K562 (cell line): ENCODE measurements at regions not wholly inside any gene's neighbourhood (a gene's known extent, or its start where the extent isn't known, plus 50 kb on each side); places are given as distances from the start of the nearest gene placed in this dataset.

Source experiments
- ATAC-seq: fragments of 200-7000 bp; cut with Tn5 transposase; 3 replicates; pipeline ENCODE4 v1.9.1; 2020; ENCODE audit warnings: moderate library complexity
- BruUV-seq: library from RNA; stranded (reverse); fragments of 400-500 nt; replicated peaks from 2 replicates; lab custom pipeline; 2021; lab: Mats Ljungman, UMichigan
- CTCF ChIA-PET: fragments of 300-600 bp; formaldehyde crosslinking; extraction: SDS; loops from one replicate; lab custom pipeline; 2021; ENCODE audit warnings: low intra/inter-chr PET ratio; lab: Yijun Ruan, JAX
- POLR2A ChIA-PET: fragments of 300-600, 350-650 bp; sonication (Branson Sonifier 250); formaldehyde crosslinking; extraction: SDS; loops from one replicate; lab custom pipeline; 2021; ENCODE audit warnings: antibody characterized with exemption, inconsistent platforms; lab: Yijun Ruan, JAX
- DNase-seq, 4 experiments: peaks; one replicate each; pipeline versions ENCODE4 v3.0.0 to v3.0.0-alpha.2; 2011 to 2018; ENCODE audit warnings: low spot score in 3 of 4, mixed read lengths in 3 of 4; ENCODE audit errors: extremely low read depth in 1 of 4
- FAIRE-seq: peaks from 2 replicates; lab custom pipeline; 2011; peaks lifted over from hg19 to GRCh38; lab: Jason Lieb, UNC
- H2AFZ ChIP-seq: 2 replicates; pipeline ENCODE4 v1.6.0; 2011; ENCODE audit warnings: low read depth, low read length, control low read depth, inconsistent platforms
- H3K27ac ChIP-seq: fragments of 200-600 bp; 3 replicates; pipeline ENCODE4 v1.8.0; 2011; ENCODE audit warnings: low read depth, mild to moderate bottlenecking, control low read depth, inconsistent platforms, low read length, moderate library complexity, mixed read lengths; ENCODE audit errors: extremely low read depth
- H3K27me3 ChIP-seq, 2 experiments: fragments of 300-600 bp in 1 of 2; 2 replicates in 1 of 2; 3 replicates in 1 of 2; pipeline versions ENCODE4 v1.6.0 to v1.8.0; 2011; ENCODE audit warnings: inconsistent platforms in 2 of 2, low read length in 2 of 2, mild to moderate bottlenecking in 1 of 2, mixed read lengths in 1 of 2, moderate library complexity in 1 of 2; ENCODE audit not compliant: control insufficient read depth in 2 of 2, insufficient read depth in 2 of 2
- H3K36me3 ChIP-seq: fragments of 300-600 bp; 3 replicates; pipeline ENCODE4 v1.8.0; 2011; ENCODE audit warnings: mild to moderate bottlenecking, low read length, inconsistent platforms; ENCODE audit not compliant: control insufficient read depth, insufficient read depth
- H3K4me1 ChIP-seq, 2 experiments: fragments of 200-600 bp in 1 of 2; replicated peaks in 1 of 2; 2 replicates in 1 of 2; 3 replicates in 1 of 2; pipeline versions ENCODE4 v1.5.1 to v1.8.0; 2011; ENCODE audit warnings: inconsistent platforms in 2 of 2, low read length in 2 of 2, mild to moderate bottlenecking in 1 of 2, mixed read lengths in 1 of 2, moderate library complexity in 1 of 2; ENCODE audit not compliant: control insufficient read depth in 2 of 2, insufficient read depth in 2 of 2
- H3K4me2 ChIP-seq: 2 replicates; pipeline ENCODE4 v1.6.1; 2011; ENCODE audit warnings: low read length, control low read depth, inconsistent platforms, mixed read lengths; ENCODE audit not compliant: insufficient read depth
- H3K4me3 ChIP-seq: fragments of 200-600 bp; sonication (generic), shearing (Covaris generic); 2 replicates; pipeline ENCODE4 v1.5.1; 2016; ENCODE audit warnings: control low read depth, inconsistent platforms
- H3K79me2 ChIP-seq: fragments of 200-600 bp; 3 replicates; pipeline ENCODE4 v1.8.0; 2011; ENCODE audit warnings: low read length, inconsistent platforms; ENCODE audit not compliant: control insufficient read depth, insufficient read depth
- H3K9ac ChIP-seq, 2 experiments: 2 replicates each; pipeline versions ENCODE4 v1.6.0 to v1.6.1; 2011; ENCODE audit warnings: low read depth in 2 of 2, low read length in 2 of 2, control low read depth in 1 of 2, inconsistent platforms in 1 of 2, mild to moderate bottlenecking in 1 of 2, mixed read lengths in 1 of 2; ENCODE audit not compliant: insufficient read depth in 1 of 2
- H3K9me1 ChIP-seq: one replicate; pipeline ENCODE4 v1.6.0; 2011; ENCODE audit warnings: inconsistent platforms, mild to moderate bottlenecking, low read length, moderate library complexity; ENCODE audit not compliant: control insufficient read depth, insufficient read depth
- H3K9me3 ChIP-seq: replicated peaks from 2 replicates; pipeline ENCODE4 v1.5.1; 2011; ENCODE audit warnings: low read depth, low read length, inconsistent platforms; ENCODE audit not compliant: control insufficient read depth, insufficient read depth
- H4K20me1 ChIP-seq: replicated peaks from 2 replicates; pipeline ENCODE4 v1.6.1; 2011; ENCODE audit warnings: low read length, inconsistent platforms, mixed read lengths; ENCODE audit not compliant: control insufficient read depth, insufficient read depth
- ARID3B ChIP-seq: fragments of 250-450 bp; sonication (Bioruptor Pico); IDR thresholded peaks from 2 replicates; pipeline ENCODE4 v1.4.0; 2020; ENCODE audit warnings: borderline replicate concordance
- CAMTA2 ChIP-seq: fragments of 250-450 bp; sonication (Bioruptor Pico); conservative IDR thresholded peaks from 2 replicates; pipeline ENCODE4 v1.5.1; 2022
- E2F6 ChIP-seq, 2 experiments: IDR thresholded peaks; 2 replicates each; pipeline ENCODE4 v1.6.1; 2011; ENCODE audit warnings: borderline replicate concordance in 1 of 2, control low read depth in 1 of 2, low read depth in 1 of 2, low read length in 1 of 2, mild to moderate bottlenecking in 1 of 2, mixed read lengths in 1 of 2, moderate library complexity in 1 of 2; ENCODE audit not compliant: insufficient read depth in 1 of 2, insufficient read length in 1 of 2, poor library complexity in 1 of 2, severe bottlenecking in 1 of 2; ENCODE audit errors: extremely low read depth in 1 of 2
- EP400 ChIP-seq: fragments of 450-650 bp; IDR thresholded peaks from 2 replicates; pipeline ENCODE4 v1.6.1; 2017; ENCODE audit warnings: antibody characterized with exemption, mild to moderate bottlenecking, moderate library complexity
- MYNN ChIP-seq, 2 experiments: sonication (generic); formaldehyde crosslinking in 1 of 2; IDR thresholded peaks; 2 replicates each; pipeline versions ENCODE4 v1.5.0 to v1.6.1; 2016 to 2020; ENCODE audit warnings: antibody characterized with exemption in 1 of 2, missing genetic modification reagents in 1 of 2
- NFE2L1 ChIP-seq: fragments of 450-650 bp; IDR thresholded peaks from 2 replicates; pipeline ENCODE4 v1.6.1; 2016; ENCODE audit warnings: missing genetic modification characterization, low read depth, mild to moderate bottlenecking, missing compliant biosample characterization, moderate library complexity, borderline replicate concordance
- NR3C1 ChIP-seq: sonication (generic); formaldehyde crosslinking; IDR thresholded peaks from 2 replicates; pipeline ENCODE4 v1.8.1; 2022; ENCODE audit warnings: missing genetic modification reagents
- POLR3A ChIP-seq: IDR thresholded peaks from 2 replicates; pipeline ENCODE4 v1.6.1; 2011; ENCODE audit warnings: borderline replicate concordance, mild to moderate bottlenecking, moderate library complexity; ENCODE audit not compliant: insufficient read length, insufficient read depth; ENCODE audit errors: extremely low read depth
- PTRF ChIP-seq: fragments of 450-650 bp; IDR thresholded peaks from 2 replicates; pipeline ENCODE4 v1.6.1; 2016; ENCODE audit warnings: mild to moderate bottlenecking, missing genetic modification characterization, missing compliant biosample characterization
- RB1 ChIP-seq: fragments of 450-650 bp; IDR thresholded peaks from 2 replicates; pipeline ENCODE4 v1.6.1; 2017; ENCODE audit warnings: low read depth, mild to moderate bottlenecking
- RBM22 ChIP-seq: fragments of 200-400 bp; formaldehyde crosslinking; IDR thresholded peaks from 2 replicates; pipeline ENCODE4 v1.6.1; 2018; ENCODE audit warnings: low read length, low read depth; ENCODE audit not compliant: poor library complexity, severe bottlenecking
- SAP30 ChIP-seq: fragments of 200-600 bp; sonication (generic); IDR thresholded peaks from 2 replicates; pipeline ENCODE4 v1.6.1; 2012; ENCODE audit warnings: borderline replicate concordance, low read depth, mild to moderate bottlenecking, moderate library complexity, low read length, control low read depth, inconsistent platforms; ENCODE audit not compliant: insufficient read depth, poor library complexity, severe bottlenecking
- TFAM ChIP-seq: fragments of 250-450 bp; sonication (Bioruptor Pico); conservative IDR thresholded peaks from 2 replicates; pipeline ENCODE4 v1.5.0; 2021; ENCODE audit warnings: mild to moderate bottlenecking, moderate library complexity
- ZNF24 ChIP-seq: fragments of 450-650 bp; IDR thresholded peaks from 2 replicates; pipeline ENCODE4 v1.6.1; 2016
- ZNF592 ChIP-seq: fragments of 450-650 bp; IDR thresholded peaks from 2 replicates; pipeline ENCODE4 v1.6.1; 2017; ENCODE audit warnings: antibody characterized with exemption, mild to moderate bottlenecking
- WGBS: fragments of 100-300 bp; shearing (Covaris generic); methylation state at CpG from one replicate; pipeline ENCODE4 v1.1.6; 2016; ENCODE audit warnings: low coverage, mixed read lengths; ENCODE audit not compliant: insufficient coverage; ENCODE audit errors: missing lambda C conversion rate; 5-methylcytosine and 5-hydroxymethylcytosine counted together
- in situ Hi-C: fragments of 300-500 bp; cut with MboI; formaldehyde crosslinking; loops from 4 replicates; pipeline ENCODE4 v1.15.0; 2018; ENCODE audit warnings: inconsistent platforms, mixed read lengths
- intact Hi-C: fragments of 100-400 bp; cut with micrococcal nuclease; formaldehyde crosslinking; loops from 2 replicates; pipeline ENCODE4 v1.14.2; 2022

- TF ChIP-seq RBM22 = no peak
- no peak for TF ChIP-seq NR3C1 (CRISPR knock-in tag)
- no peak for TF ChIP-seq PTRF (tag)
- no peak for TF ChIP-seq RB1
- no peak for TF ChIP-seq NFE2L1 (tag)
- TF ChIP-seq SAP30 = no peak
- TF ChIP-seq MYNN (IDR thresholded peaks at IDR 0.05) = no peak
- TF ChIP-seq MYNN (CRISPR knock-in tag; IDR thresholded peaks at IDR 0.05) = no peak
- no peak for TF ChIP-seq CAMTA2 (CRISPR knock-in tag)
- no peak for TF ChIP-seq ARID3B (CRISPR knock-in tag)
- no peak for TF ChIP-seq POLR3A
- no peak for TF ChIP-seq EP400
- no peak for TF ChIP-seq E2F6 (IDR thresholded peaks at IDR 0.05; ENCODE audit: borderline replicate concordance in 1 of 2, extremely low read depth in 1 of 2, insufficient read depth in 1 of 2, insufficient read length in 1 of 2, low read depth in 1 of 2, low read length in 1 of 2, poor library complexity in 1 of 2, severe bottlenecking in 1 of 2)
- TF ChIP-seq ZNF592 = no peak
- TF ChIP-seq ZNF24 = no peak
- no peak for TF ChIP-seq TFAM (CRISPR knock-in tag)
- intact Hi-C loops = no loop called here
- Histone ChIP-seq H3K4me1 (no peaks in the 10 kb centered on the region), H3K9me1 (no peaks in the 10 kb centered on the region), H3K9ac (no peak overlapping the region), H3K36me3 (no peaks in the 10 kb centered on the region), H2AFZ (no peak overlapping the region), H4K20me1 (no peaks in the 10 kb centered on the region; the same call in 1 of the 2 replicates), H3K9me3 (no peaks in the 10 kb centered on the region), H3K4me2 (no peak overlapping the region), H3K79me2 (no peaks in the 10 kb centered on the region), H3K27me3 (no peaks in the 10 kb centered on the region; a peak in 1 of 5 replicates), H3K27ac (no peak overlapping the region), H3K4me3 (no peak overlapping the region)
- no peak for FAIRE-seq
- ChIA-PET POLR2A (no interaction called here), CTCF (no interaction called here)
- WGBS = 0% methylated on average over 2 of the region's 2 CpGs
- in situ Hi-C loops = no loop called here
- no TSS peak for BruUV-seq
- no peak for ATAC-seq
- no peak for DNase-seq
These were observed 83.1 kb upstream of the IRX5 start for GRCh38 chr16:54847609-54848008.
